ENCODE measurements at regions not wholly inside any gene's neighbourhood (a gene's known extent, or its start where the extent isn't known, plus 50 kb on each side); places are given as distances from the start of the nearest gene placed in this dataset.

- Histone ChIP-seq H3K36me3 (ENCODE audit: control insufficient read depth in 1 of 2, insufficient read depth in 2 of 2, low read length in 2 of 2) (no peaks in the 10 kb centered on the region), H3K4me1 (ENCODE audit: control insufficient read depth in 1 of 2, insufficient read depth in 2 of 2, low read length in 2 of 2) (no peaks in the 10 kb centered on the region), H2AFZ (ENCODE audit: low read depth, low read length, poor library complexity, severe bottlenecking) (no peak overlapping the region), H3K27me3 (ENCODE audit: insufficient read depth, low read length) (no peaks in the 10 kb centered on the region), H3K4me3 (replicated peaks in 1 of 2; ENCODE audit: low read depth in 1 of 2, low read length in 2 of 2) (no peak overlapping the region), H3K27ac (ENCODE audit: low read depth, low read length) (no peak overlapping the region), H3K9me2 (ENCODE audit: insufficient read depth) (no peaks in the 10 kb centered on the region), H3K9ac (ENCODE audit: low read length) (no peak overlapping the region), H4K20me1 (ENCODE audit: insufficient read depth) (no peaks in the 10 kb centered on the region; the same call in 1 of the 2 replicates), H3K79me2 (ENCODE audit: insufficient read depth, low read length) (no peaks in the 10 kb centered on the region), H3K9me3 (ENCODE audit: control insufficient read depth in 1 of 2, insufficient read depth in 1 of 2, low read depth in 1 of 2, low read length in 2 of 2) (no peaks in the 10 kb centered on the region), H3K4me2 (ENCODE audit: low read length) (no peak overlapping the region)
- BruUV-seq (replicated peaks): no TSS peak
- ATAC-seq (no peak), DNase-seq (ENCODE audit: low read depth, low spot score) (no peak)
- no peak for TF ChIP-seq EGR1 (IDR thresholded peaks at IDR 0.05; ENCODE audit: low read depth)
- TF ChIP-seq SIN3A (IDR thresholded peaks at IDR 0.05; ENCODE audit: low read depth): no peak
- TF ChIP-seq ZFX (IDR thresholded peaks at IDR 0.05): no peak
- no peak for TF ChIP-seq FOSL1 (IDR thresholded peaks at IDR 0.05; ENCODE audit: low read depth)
- TF ChIP-seq CBX3 (IDR thresholded peaks at IDR 0.05; ENCODE audit: low read depth): no peak
- no peak for TF ChIP-seq JUND (IDR thresholded peaks at IDR 0.05)
- no peak for TF ChIP-seq ATF3 (IDR thresholded peaks at IDR 0.05)
- no peak for TF ChIP-seq EZH2phosphoT487 (IDR thresholded peaks at IDR 0.05; ENCODE audit: borderline replicate concordance)
- no peak for TF ChIP-seq YY1 (IDR thresholded peaks at IDR 0.05; ENCODE audit: extremely low read depth, insufficient replicate concordance, low read depth, low read length)
- CTCF ChIA-PET: no interaction called here
- POLR2A ChIA-PET: interaction anchor here (1.1 kb wide), 1 partner anchor 50 kb away, joined by 3 read pairs; no protein-coding TSS in a partner anchor
- RAD21 ChIA-PET (ENCODE audit: low non-redundant PET in 1 of 2, low total read pairs in 2 of 2, uncharacterized antibody in 2 of 2, unreplicated experiment in 2 of 2): no interaction called here
- intact Hi-C loops (cut with micrococcal nuclease): no loop called here
Observed at GRCh38 chr12:19836056-19836455, 396.8 kb downstream of the AEBP2 start.

GRCh38 chr12:19836456-19836855 lies 397.2 kb downstream of the AEBP2 start:
- ChIA-PET POLR2A (interaction anchor here (1.1 kb wide), 1 partner anchor 51 kb away, joined by 3 read pairs; no protein-coding TSS in a partner anchor), RAD21 (ENCODE audit: low non-redundant PET in 1 of 2, low total read pairs in 2 of 2, uncharacterized antibody in 2 of 2, unreplicated experiment in 2 of 2) (no interaction called here), CTCF (no interaction called here)
- Histone ChIP-seq H3K9ac (ENCODE audit: low read length) (no peak overlapping the region), H3K4me3 (replicated peaks in 1 of 2; ENCODE audit: low read depth in 1 of 2, low read length in 2 of 2) (no peak overlapping the region), H2AFZ (ENCODE audit: low read depth, low read length, poor library complexity, severe bottlenecking) (no peak overlapping the region), H3K27me3 (ENCODE audit: insufficient read depth, low read length) (no peaks in the 10 kb centered on the region), H3K9me2 (ENCODE audit: insufficient read depth) (no peaks in the 10 kb centered on the region), H3K27ac (ENCODE audit: low read depth, low read length) (no peak overlapping the region), H3K4me2 (ENCODE audit: low read length) (no peak overlapping the region), H3K9me3 (ENCODE audit: control insufficient read depth in 1 of 2, insufficient read depth in 1 of 2, low read depth in 1 of 2, low read length in 2 of 2) (no peaks in the 10 kb centered on the region), H3K4me1 (ENCODE audit: control insufficient read depth in 1 of 2, insufficient read depth in 2 of 2, low read length in 2 of 2) (no peaks in the 10 kb centered on the region), H3K79me2 (ENCODE audit: insufficient read depth, low read length) (no peaks in the 10 kb centered on the region), H3K36me3 (ENCODE audit: control insufficient read depth in 1 of 2, insufficient read depth in 2 of 2, low read length in 2 of 2) (no peaks in the 10 kb centered on the region), H4K20me1 (ENCODE audit: insufficient read depth) (no peaks in the 10 kb centered on the region; the same call in 1 of the 2 replicates)
- ATAC-seq (no peak), DNase-seq (ENCODE audit: low read depth, low spot score) (no peak)
- BruUV-seq (replicated peaks): no TSS peak
- intact Hi-C loops (cut with micrococcal nuclease): no loop called here
- TF ChIP-seq CTCF (IDR thresholded peaks at IDR 0.05 in 2 of 3, conservative IDR thresholded peaks at IDR 0.05 in 1 of 3; ENCODE audit: borderline replicate concordance in 1 of 3, insufficient read depth in 1 of 3, low read depth in 2 of 3, low read length in 2 of 3): no peak
- no peak for TF ChIP-seq ATF3 (IDR thresholded peaks at IDR 0.05)
- no peak for TF ChIP-seq ZBTB33 (IDR thresholded peaks at IDR 0.05; ENCODE audit: extremely low read depth, insufficient replicate concordance, low read length)
- no peak for TF ChIP-seq SP1 (IDR thresholded peaks at IDR 0.05; ENCODE audit: low read depth)
- no peak for TF ChIP-seq POLR2AphosphoS5 (IDR thresholded peaks at IDR 0.05; ENCODE audit: low read depth, low read length)
- no peak for TF ChIP-seq ELF1 (IDR thresholded peaks at IDR 0.05; ENCODE audit: borderline replicate concordance, low read depth)
- no peak for TF ChIP-seq EZH2 (IDR thresholded peaks at IDR 0.05)
- TF ChIP-seq EGR1 (IDR thresholded peaks at IDR 0.05; ENCODE audit: low read depth): no peak
- TF ChIP-seq CBX3 (IDR thresholded peaks at IDR 0.05; ENCODE audit: low read depth): no peak
